ENCODE measurements at regions not wholly inside any gene's neighbourhood (a gene's known extent, or its start where the extent isn't known, plus 50 kb on each side); places are given as distances from the start of the nearest gene placed in this dataset.

DNA sequence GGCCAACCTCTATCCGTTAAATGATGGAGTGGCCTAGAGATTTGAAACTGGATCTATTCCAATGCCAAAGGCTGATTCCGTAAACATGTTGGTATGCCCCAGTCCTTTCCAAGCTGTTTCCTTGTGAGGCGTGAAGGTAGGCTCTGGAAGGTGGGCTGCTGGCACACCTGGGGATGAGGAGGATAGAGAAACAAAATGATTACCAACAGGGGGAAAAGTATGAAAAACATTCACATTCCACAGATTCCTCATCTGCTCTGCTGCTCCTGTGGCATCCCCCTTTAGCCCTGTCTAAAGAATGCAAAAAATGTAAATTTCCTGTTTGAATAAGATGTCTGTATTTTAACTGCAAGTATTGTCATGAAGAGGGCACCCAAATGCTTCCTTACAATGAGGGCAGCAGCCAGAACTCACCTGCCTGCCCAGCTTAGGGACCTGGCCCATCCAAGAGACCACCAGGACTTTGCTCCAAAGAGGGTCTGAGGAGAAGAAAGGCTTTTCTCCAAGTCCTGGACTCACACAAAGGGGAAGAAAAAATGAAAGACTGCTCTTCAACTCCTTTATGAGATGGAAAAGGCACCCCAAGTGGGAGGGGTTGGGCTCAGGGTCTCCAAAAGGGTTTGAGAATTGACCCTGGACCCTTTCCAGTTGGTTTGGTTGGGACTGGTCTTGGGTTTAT is 132.3 kb upstream of the PELI1 start (continued):
- TF ChIP-seq, protein P1, sequence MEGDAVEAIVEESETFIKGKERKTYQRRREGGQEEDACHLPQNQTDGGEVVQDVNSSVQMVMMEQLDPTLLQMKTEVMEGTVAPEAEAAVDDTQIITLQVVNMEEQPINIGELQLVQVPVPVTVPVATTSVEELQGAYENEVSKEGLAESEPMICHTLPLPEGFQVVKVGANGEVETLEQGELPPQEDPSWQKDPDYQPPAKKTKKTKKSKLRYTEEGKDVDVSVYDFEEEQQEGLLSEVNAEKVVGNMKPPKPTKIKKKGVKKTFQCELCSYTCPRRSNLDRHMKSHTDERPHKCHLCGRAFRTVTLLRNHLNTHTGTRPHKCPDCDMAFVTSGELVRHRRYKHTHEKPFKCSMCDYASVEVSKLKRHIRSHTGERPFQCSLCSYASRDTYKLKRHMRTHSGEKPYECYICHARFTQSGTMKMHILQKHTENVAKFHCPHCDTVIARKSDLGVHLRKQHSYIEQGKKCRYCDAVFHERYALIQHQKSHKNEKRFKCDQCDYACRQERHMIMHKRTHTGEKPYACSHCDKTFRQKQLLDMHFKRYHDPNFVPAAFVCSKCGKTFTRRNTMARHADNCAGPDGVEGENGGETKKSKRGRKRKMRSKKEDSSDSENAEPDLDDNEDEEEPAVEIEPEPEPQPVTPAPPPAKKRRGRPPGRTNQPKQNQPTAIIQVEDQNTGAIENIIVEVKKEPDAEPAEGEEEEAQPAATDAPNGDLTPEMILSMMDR (IDR thresholded peaks at IDR 0.05; ENCODE audit: control extremely low read depth in 1 of 3, insufficient read depth in 1 of 3, low read depth in 1 of 3, low read length in 3 of 3) = 0 out of 4 replicates have a peak, but pooled peaks of 1 of the 3 experiments have one; percentile 1
- TF ChIP-seq CREB1 (IDR thresholded peaks at IDR 0.05) (0 out of 2 replicates have a peak, but pooled peaks have one; percentile 12), MAFK (IDR thresholded peaks at IDR 0.05; ENCODE audit: low read depth, low read length) (no peak), GTF2F1 (IDR thresholded peaks at IDR 0.05; ENCODE audit: borderline replicate concordance, low read depth, low read length) (0 out of 2 replicates have a peak, but pooled peaks have one; percentile 56), CBX8 (IDR thresholded peaks at IDR 0.05; ENCODE audit: borderline replicate concordance, low read depth, low read length) (no peak), ASH2L (IDR thresholded peaks at IDR 0.05; ENCODE audit: low read length) (peak; percentile 51), TCF12 (IDR thresholded peaks at IDR 0.05; ENCODE audit: low read depth, low read length) (peak; percentile 98), TAF7 (optimal IDR thresholded peaks at IDR 0.05; ENCODE audit: borderline replicate concordance, low read depth, low read length) (no peak), JUND (IDR thresholded peaks at IDR 0.05; ENCODE audit: low read length) (no peak), YY1 (IDR thresholded peaks at IDR 0.05; ENCODE audit: low read depth, low read length) (peak; percentile 59)

Measured in H1 (cell line).